LNCAP (cell line): ENCODE measurements at regions not wholly inside any gene's neighbourhood (a gene's known extent, or its start where the extent isn't known, plus 50 kb on each side); places are given as distances from the start of the nearest gene placed in this dataset.

Source experiments
- CTCF ChIP-seq: fragments of 450-650 bp; IDR thresholded peaks from 2 replicates; pipeline ENCODE4 v1.5.1; 2017; ENCODE audit warnings: mild to moderate bottlenecking

GRCh38 chr7:16046041-16046440, 359.6 kb upstream of the MEOX2 start:
- no peak for TF ChIP-seq CTCF

- no peak for TF ChIP-seq CTCF
Measured at GRCh38 chr7:16045296-16045695, 358.8 kb upstream of the MEOX2 start.

GRCh38 chr7:16044645-16045044, 358.2 kb upstream of the MEOX2 start:
- no peak for TF ChIP-seq CTCF

- no peak for TF ChIP-seq CTCF
Measured at GRCh38 chr7:16040346-16040745, 353.9 kb upstream of the MEOX2 start.

- TF ChIP-seq CTCF = no peak
Measured at GRCh38 chr7:16038906-16039305, 352.4 kb upstream of the MEOX2 start.

GRCh38 chr7:16035392-16035791, 348.9 kb upstream of the MEOX2 start:
- no peak for TF ChIP-seq CTCF

GRCh38 chr7:16034866-16035265, 348.4 kb upstream of the MEOX2 start:
- TF ChIP-seq CTCF = no peak

- no peak for TF ChIP-seq CTCF
Measured at GRCh38 chr7:16034353-16034752, 347.9 kb upstream of the MEOX2 start.
